ENCODE measurements at regions not wholly inside any gene's neighbourhood (a gene's known extent, or its start where the extent isn't known, plus 50 kb on each side); places are given as distances from the start of the nearest gene placed in this dataset.

GRCh38 chr7:42794673-42795072 lies 117.2 kb downstream of the C7orf25 start:
- TF ChIP-seq CTCF (IDR thresholded peaks at IDR 0.05): no peak
- H3K36me3 ChIP-seq: no peaks in the 10 kb centered on the region
- WGBS, 2 donors: 95 to 96% methylated on average over 19 of the region's 19 CpGs
- intact Hi-C loops (cut with DNase I): no loop called here
- H3K27me3 ChIP-seq: no peaks in the 10 kb centered on the region
- H3K9me3 ChIP-seq: peaks cover 0 to 5% (median 0%) of the 10 kb centered on the region in 11 donors
- no peaks in the 10 kb centered on the region for H3K4me1 ChIP-seq
- H3K27ac ChIP-seq: no peak overlapping the region
- no peak for ATAC-seq
- H3K4me3 ChIP-seq: no peak overlapping the region
- DNase-seq: no peak

DNA sequence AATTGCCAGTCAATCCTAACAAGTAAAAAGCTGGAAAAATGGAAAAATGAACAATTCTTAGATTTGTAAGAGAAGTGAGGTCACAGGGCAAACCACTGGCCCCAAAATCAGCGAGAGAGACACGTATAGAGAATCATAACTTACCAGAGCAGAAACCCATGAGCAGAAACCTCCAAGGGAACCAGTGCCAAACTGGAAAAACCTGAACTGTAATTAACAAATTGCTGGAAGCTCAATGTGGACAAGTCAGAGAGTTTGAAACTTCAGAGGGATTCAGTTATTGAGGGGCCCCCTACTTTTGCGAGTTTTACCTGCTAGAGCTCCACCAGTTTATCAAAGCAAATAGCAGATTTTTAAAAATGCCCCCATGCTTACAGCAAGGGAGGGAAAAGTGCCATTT lies 119.0 kb downstream of the C7orf25 start:
- TF ChIP-seq CTCF (IDR thresholded peaks at IDR 0.05): no peak
- ATAC-seq (no peak), DNase-seq (no peak)
- Histone ChIP-seq H3K27ac (no peak overlapping the region), H3K27me3 (no peaks in the 10 kb centered on the region), H3K4me1 (no peaks in the 10 kb centered on the region), H3K4me3 (no peak overlapping the region), H3K9me3 (peaks cover 0 to 5% (median 0%) of the 10 kb centered on the region in 11 donors), H3K36me3 (no peaks in the 10 kb centered on the region)
- intact Hi-C loops (cut with DNase I): no loop called here
- 87 to 92% methylated on average over 3 of the region's 3 CpGs for WGBS, 2 donors

DNA sequence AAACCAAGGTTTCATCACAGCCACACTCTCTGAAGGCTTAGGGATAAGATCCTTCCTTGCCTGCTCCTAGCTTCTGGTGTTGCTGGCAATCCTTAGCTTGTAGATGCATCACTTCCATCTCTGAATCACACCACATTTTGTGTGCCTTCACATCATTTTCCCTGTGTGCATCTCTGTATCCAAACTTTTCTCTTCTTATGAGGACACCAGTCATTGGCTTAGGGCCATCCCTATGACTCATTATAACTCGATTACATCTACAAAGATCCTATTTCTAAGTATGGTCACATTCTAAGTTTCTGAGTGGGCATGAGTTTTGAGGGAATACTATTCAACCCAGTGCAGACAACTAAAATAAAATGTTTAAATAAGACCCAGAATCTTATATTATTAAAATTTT lies 121.7 kb downstream of the C7orf25 start:
- intact Hi-C loops (cut with DNase I): no loop called here
- Histone ChIP-seq H3K36me3 (no peaks in the 10 kb centered on the region), H3K4me3 (no peak overlapping the region), H3K4me1 (no peaks in the 10 kb centered on the region), H3K27ac (no peak overlapping the region), H3K9me3 (peaks cover 0 to 5% (median 0%) of the 10 kb centered on the region in 11 donors), H3K27me3 (no peaks in the 10 kb centered on the region)
- ATAC-seq (no peak), DNase-seq (no peak)
- TF ChIP-seq CTCF (IDR thresholded peaks at IDR 0.05): no peak
- WGBS, 2 donors: 58 to 76% methylated on average over 1 of the region's 1 CpG

DNA sequence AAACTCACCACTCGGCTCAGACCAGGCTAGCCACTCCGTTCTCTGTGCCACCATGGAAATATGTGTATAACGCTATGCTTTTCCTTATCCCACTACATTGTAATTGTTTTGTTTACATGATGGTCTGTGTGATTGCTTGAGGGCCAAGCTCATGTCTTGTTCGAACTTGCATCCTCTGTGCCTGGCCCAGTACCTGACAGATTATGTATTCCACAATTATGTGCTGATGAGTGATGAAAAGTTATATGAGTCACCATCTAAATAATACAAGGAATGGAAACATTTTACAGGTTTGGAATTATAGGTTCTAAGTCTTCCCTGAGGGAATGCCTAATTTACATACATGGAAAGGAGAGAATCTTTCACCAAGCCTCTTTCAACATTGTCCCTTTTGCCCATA lies 137.4 kb downstream of the C7orf25 start:
- intact Hi-C loops (cut with DNase I): no loop called here
- 87 to 91% methylated on average over 4 of the region's 4 CpGs for WGBS, 2 donors
- Histone ChIP-seq H3K27ac (no peak overlapping the region), H3K4me3 (no peak overlapping the region), H3K36me3 (no peaks in the 10 kb centered on the region), H3K4me1 (no peaks in the 10 kb centered on the region), H3K27me3 (no peaks in the 10 kb centered on the region), H3K9me3 (peaks cover 0 to 17% (median 0%) of the 10 kb centered on the region in 11 donors)
- DNase-seq: no peak
- ATAC-seq: no peak
- TF ChIP-seq CTCF (IDR thresholded peaks at IDR 0.05): no peak

DNA sequence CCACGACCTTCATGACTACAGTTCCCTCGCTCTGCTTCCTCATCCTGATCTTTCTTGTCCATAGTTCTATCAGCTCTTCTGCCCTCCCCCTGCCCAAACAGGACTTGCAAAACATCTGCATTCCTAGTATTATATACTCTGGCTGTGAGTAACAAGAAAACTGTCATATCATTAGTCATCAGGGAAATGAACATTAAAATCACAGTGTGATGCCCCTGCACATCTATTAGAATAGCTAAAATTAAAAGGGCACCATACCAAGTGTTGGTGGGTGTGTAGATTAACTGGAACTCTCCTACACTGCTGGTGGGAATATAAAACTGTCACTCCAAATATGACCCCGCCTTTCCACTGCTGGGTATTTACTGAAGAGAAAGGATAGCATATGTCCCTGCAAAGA lies 141.8 kb downstream of the C7orf25 start:
- TF ChIP-seq CTCF (IDR thresholded peaks at IDR 0.05): no peak
- no peak overlapping the region for H3K4me3 ChIP-seq
- H3K9me3 ChIP-seq: no peaks in the 10 kb centered on the region
- no peak overlapping the region for H3K27ac ChIP-seq
- H3K27me3 ChIP-seq: no peaks in the 10 kb centered on the region
- DNase-seq: no peak
- H3K36me3 ChIP-seq: no peaks in the 10 kb centered on the region
- 86 to 98% methylated on average over 3 of the region's 3 CpGs for WGBS, 2 donors
- peaks cover 0 to 5% (median 0%) of the 10 kb centered on the region in 9 donors for H3K4me1 ChIP-seq
- intact Hi-C loops (cut with DNase I): no loop called here
- no peak for ATAC-seq

Measured in heart right ventricle (tissue), 16 donors.